WTC11 (cell line): ENCODE measurements at regions not wholly inside any gene's neighbourhood (a gene's known extent, or its start where the extent isn't known, plus 50 kb on each side); places are given as distances from the start of the nearest gene placed in this dataset.

Experiments used
- ATAC-seq: fragments of 200-7000 bp; cut with Tn5 transposase; 2 replicates; pipeline ENCODE4 v1.10.0; 2021; ENCODE audit warnings: mild to moderate bottlenecking, moderate library complexity
- CTCF ChIA-PET: fragments of 300-600 bp; sonication (Branson Sonifier 250); formaldehyde crosslinking; loops from one replicate; lab custom pipeline; 2021; ENCODE audit warnings: antibody characterized with exemption; lab: Charles Lee
- POLR2A ChIA-PET: fragments of 350-600 bp; sonication (Branson Sonifier 250); formaldehyde crosslinking; loops from one replicate; lab custom pipeline; 2021; ENCODE audit warnings: antibody characterized with exemption; lab: Charles Lee
- DNase-seq: peaks from one replicate; pipeline ENCODE4 v3.0.0; 2021; ENCODE audit warnings: low spot score
- H3K27ac Mint-ChIP-seq: 2 replicates; pipeline ENCODE4 v1.8.0; 2021; ENCODE audit warnings: mixed read lengths
- H3K27me3 Mint-ChIP-seq: 2 replicates; pipeline ENCODE4 v1.8.0; 2021; ENCODE audit warnings: low read depth, mild to moderate bottlenecking, moderate library complexity, mixed read lengths
- H3K36me3 Mint-ChIP-seq: 2 replicates; pipeline ENCODE4 v1.8.0; 2021; ENCODE audit warnings: mixed read lengths
- H3K4me1 Mint-ChIP-seq: 2 replicates; pipeline ENCODE4 v1.8.0; 2022; ENCODE audit warnings: mixed read lengths
- H3K4me3 Mint-ChIP-seq: 2 replicates; pipeline ENCODE4 v1.8.0; 2021; ENCODE audit warnings: mild to moderate bottlenecking, moderate library complexity, mixed read lengths
- H3K9me3 Mint-ChIP-seq: 2 replicates; pipeline ENCODE4 v1.8.0; 2021; ENCODE audit warnings: mixed read lengths
- AR ChIP-seq: fragments of 250-450 bp; sonication (Bioruptor Pico); IDR thresholded peaks from 2 replicates; pipeline ENCODE4 v1.9.0; 2021; ENCODE audit warnings: mild to moderate bottlenecking
- ARID4B ChIP-seq: sonication (generic); formaldehyde crosslinking; IDR thresholded peaks from 2 replicates; pipeline ENCODE4 v1.8.0; 2023; ENCODE audit warnings: missing genetic modification reagents, mild to moderate bottlenecking, borderline replicate concordance
- CDX4 ChIP-seq: fragments of 250-450 bp; sonication (Bioruptor Pico); IDR thresholded peaks from 2 replicates; pipeline ENCODE4 v1.9.0; 2021; ENCODE audit warnings: moderate library complexity, mild to moderate bottlenecking, inconsistent platforms, borderline replicate concordance
- E2F5 ChIP-seq: sonication (generic); formaldehyde crosslinking; IDR thresholded peaks from 2 replicates; pipeline ENCODE4 v1.8.1; 2022; ENCODE audit warnings: mild to moderate bottlenecking, moderate library complexity, missing genetic modification reagents
- FOXK1 ChIP-seq: sonication (generic); formaldehyde crosslinking; IDR thresholded peaks from 2 replicates; pipeline ENCODE4 v1.8.0; 2022; ENCODE audit warnings: mild to moderate bottlenecking, moderate library complexity, missing genetic modification reagents
- GTF2I ChIP-seq: fragments of 250-450 bp; sonication (Bioruptor Pico); conservative IDR thresholded peaks from 2 replicates; pipeline ENCODE4 v1.4.0; 2021; ENCODE audit warnings: mild to moderate bottlenecking
- HMGXB4 ChIP-seq: sonication (generic); formaldehyde crosslinking; IDR thresholded peaks from 2 replicates; pipeline ENCODE4 v1.8.1; 2023; ENCODE audit warnings: mild to moderate bottlenecking, moderate library complexity, missing genetic modification reagents
- JUN ChIP-seq: sonication (generic); formaldehyde crosslinking; IDR thresholded peaks from 2 replicates; pipeline ENCODE4 v1.8.0; 2023; ENCODE audit warnings: mild to moderate bottlenecking, missing genetic modification reagents
- MLX ChIP-seq: sonication (generic); formaldehyde crosslinking; IDR thresholded peaks from 2 replicates; pipeline ENCODE4 v1.8.1; 2023; ENCODE audit warnings: mild to moderate bottlenecking, missing genetic modification reagents, moderate library complexity
- NFYB ChIP-seq: sonication (generic); formaldehyde crosslinking; conservative IDR thresholded peaks from 2 replicates; pipeline ENCODE4 v1.8.0; 2022; ENCODE audit warnings: low read depth, missing genetic modification reagents
- SMAD4 ChIP-seq: sonication (generic); formaldehyde crosslinking; IDR thresholded peaks from 2 replicates; pipeline ENCODE4 v1.8.0; 2022; ENCODE audit warnings: mild to moderate bottlenecking, missing genetic modification reagents
- STAT6 ChIP-seq: sonication (generic); formaldehyde crosslinking; conservative IDR thresholded peaks from 2 replicates; pipeline ENCODE4 v1.8.1; 2023; ENCODE audit warnings: mild to moderate bottlenecking, low read depth, missing genetic modification reagents, moderate library complexity
- ZNF138 ChIP-seq: sonication (generic); formaldehyde crosslinking; conservative IDR thresholded peaks from 2 replicates; pipeline ENCODE4 v1.8.1; 2022; ENCODE audit warnings: mild to moderate bottlenecking, moderate library complexity, missing genetic modification reagents
- ZNF416 ChIP-seq: fragments of 250-450 bp; sonication (Bioruptor Pico); IDR thresholded peaks from 2 replicates; pipeline ENCODE4 v1.9.0; 2021; ENCODE audit warnings: mild to moderate bottlenecking, inconsistent platforms
- ZNF532 ChIP-seq: fragments of 250-450 bp; sonication (Bioruptor Pico); IDR thresholded peaks from 2 replicates; pipeline ENCODE4 v1.9.0; 2021; ENCODE audit warnings: mild to moderate bottlenecking, borderline replicate concordance

- TF ChIP-seq JUN (no peak), FOXK1 (no peak), AR (no peak), CDX4 (CRISPR knock-in tag) (no peak), ZNF416 (CRISPR knock-in tag) (no peak), MLX (CRISPR knock-in tag) (no peak), SMAD4 (CRISPR knock-in tag) (no peak), GTF2I (CRISPR knock-in tag) (no peak), ZNF532 (CRISPR knock-in tag) (no peak)
Measured at GRCh38 chr12:105803292-105803691, 335.5 kb downstream of the NUAK1 start (continued).

- no peak overlapping the region for H3K4me3 Mint-ChIP-seq
- no peaks in the 10 kb centered on the region; the same call in 1 of the 2 replicates for H3K27me3 Mint-ChIP-seq
- H3K36me3 Mint-ChIP-seq, result peaks cover 2% of the 10 kb centered on the region
- peaks cover 19% of the 10 kb centered on the region for H3K9me3 Mint-ChIP-seq
- DNase-seq, result no peak
- no peaks in the 10 kb centered on the region for H3K4me1 Mint-ChIP-seq
- ChIA-PET CTCF (no interaction called here), POLR2A (no interaction called here)
- no peak overlapping the region for H3K27ac Mint-ChIP-seq
- no peak for ATAC-seq
- TF ChIP-seq HMGXB4 (CRISPR knock-in tag) (no peak), MLX (CRISPR knock-in tag) (no peak), NFYB (no peak), ARID4B (CRISPR knock-in tag) (no peak), ZNF138 (CRISPR knock-in tag) (no peak), E2F5 (CRISPR knock-in tag) (no peak), STAT6 (no peak)
Measured at GRCh38 chr12:105804591-105805265, 334.0 kb downstream of the NUAK1 start.
